GM23338 (cell line): ENCODE measurements at regions not wholly inside any gene's neighbourhood (a gene's known extent, or its start where the extent isn't known, plus 50 kb on each side); places are given as distances from the start of the nearest gene placed in this dataset.

ENCODE experiments used
- EZH2 ChIP-seq: fragments of 200-600 bp; sonication (generic); IDR thresholded peaks from one replicate; pipeline ENCODE4 v1.8.0; 2017; ENCODE audit warnings: antibody characterized with exemption, mild to moderate bottlenecking, low read depth; ENCODE audit not compliant: unreplicated experiment
- EZH2phosphoT487 ChIP-seq: fragments of 200-600 bp; sonication (generic); IDR thresholded peaks from one replicate; pipeline ENCODE4 v1.8.1; 2018; ENCODE audit warnings: antibody characterized with exemption; ENCODE audit not compliant: unreplicated experiment
- JUNB ChIP-seq: IDR thresholded peaks from one replicate; pipeline ENCODE4 v1.6.1; 2016; ENCODE audit warnings: antibody characterized with exemption; ENCODE audit not compliant: unreplicated experiment
- POLR2AphosphoS5 ChIP-seq: IDR thresholded peaks from 2 replicates; pipeline ENCODE4 v1.6.1; 2016; ENCODE audit warnings: antibody characterized with exemption, low read depth
- REST ChIP-seq: IDR thresholded peaks from one replicate; pipeline ENCODE4 v1.6.1; 2018; ENCODE audit warnings: antibody characterized with exemption; ENCODE audit not compliant: unreplicated experiment
- TF ChIP-seq, protein P1 (sequence below), 2 experiments: fragments of 200-600 bp in 1 of 2; sonication (generic) in 1 of 2; conservative IDR thresholded peaks; 2 replicates each; pipeline versions ENCODE4 v1.5.1 to v1.6.1; 2016 to 2017; ENCODE audit warnings: antibody characterized with exemption in 2 of 2, low read depth in 2 of 2, mild to moderate bottlenecking in 2 of 2, moderate library complexity in 1 of 2

GRCh38 chrX:45502396-45502795 is 301.7 kb upstream of the DIPK2B start:
- TF ChIP-seq, protein P1, sequence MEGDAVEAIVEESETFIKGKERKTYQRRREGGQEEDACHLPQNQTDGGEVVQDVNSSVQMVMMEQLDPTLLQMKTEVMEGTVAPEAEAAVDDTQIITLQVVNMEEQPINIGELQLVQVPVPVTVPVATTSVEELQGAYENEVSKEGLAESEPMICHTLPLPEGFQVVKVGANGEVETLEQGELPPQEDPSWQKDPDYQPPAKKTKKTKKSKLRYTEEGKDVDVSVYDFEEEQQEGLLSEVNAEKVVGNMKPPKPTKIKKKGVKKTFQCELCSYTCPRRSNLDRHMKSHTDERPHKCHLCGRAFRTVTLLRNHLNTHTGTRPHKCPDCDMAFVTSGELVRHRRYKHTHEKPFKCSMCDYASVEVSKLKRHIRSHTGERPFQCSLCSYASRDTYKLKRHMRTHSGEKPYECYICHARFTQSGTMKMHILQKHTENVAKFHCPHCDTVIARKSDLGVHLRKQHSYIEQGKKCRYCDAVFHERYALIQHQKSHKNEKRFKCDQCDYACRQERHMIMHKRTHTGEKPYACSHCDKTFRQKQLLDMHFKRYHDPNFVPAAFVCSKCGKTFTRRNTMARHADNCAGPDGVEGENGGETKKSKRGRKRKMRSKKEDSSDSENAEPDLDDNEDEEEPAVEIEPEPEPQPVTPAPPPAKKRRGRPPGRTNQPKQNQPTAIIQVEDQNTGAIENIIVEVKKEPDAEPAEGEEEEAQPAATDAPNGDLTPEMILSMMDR (conservative IDR thresholded peaks at IDR 0.05; ENCODE audit: low read depth in 2 of 2) = no peak
- TF ChIP-seq REST = no peak
- no peak for TF ChIP-seq POLR2AphosphoS5
- TF ChIP-seq EZH2 = no peak
- TF ChIP-seq JUNB = no peak
- TF ChIP-seq EZH2phosphoT487 = no peak
